HEK293T (cell line): ENCODE measurements at regions not wholly inside any gene's neighbourhood (a gene's known extent, or its start where the extent isn't known, plus 50 kb on each side); places are given as distances from the start of the nearest gene placed in this dataset.
"Not testable (repeated sequence)": the region's sequence is repeated elsewhere in the genome, so short reads cannot be mapped to it uniquely, and the experiment has no call there.

Experiments
- CTCF ChIA-PET: fragments of 350-600 bp; formaldehyde crosslinking; extraction: SDS; loops from one replicate; lab custom pipeline; 2021; ENCODE audit warnings: antibody characterized with exemption, inconsistent platforms; lab: Yijun Ruan, JAX
- POLR2A ChIA-PET: fragments of 350-600 bp; formaldehyde crosslinking; extraction: SDS; loops from one replicate; lab custom pipeline; 2020; ENCODE audit warnings: antibody characterized with exemption, inconsistent platforms; lab: Yijun Ruan, JAX
- DNase-seq: peaks from one replicate; pipeline ENCODE4 v3.0.0; 2012; ENCODE audit warnings: mixed read lengths; ENCODE audit errors: extremely low spot score
- ARNT ChIP-seq: fragments of 450-650 bp; IDR thresholded peaks from 2 replicates; pipeline ENCODE4 v1.6.1; 2017; ENCODE audit warnings: mild to moderate bottlenecking
- BHLHE40 ChIP-seq: fragments of 450-650 bp; IDR thresholded peaks from 2 replicates; pipeline ENCODE4 v1.6.1; 2016; ENCODE audit warnings: mild to moderate bottlenecking, moderate library complexity, borderline replicate concordance
- CTBP1 ChIP-seq: fragments of 450-650 bp; IDR thresholded peaks from 2 replicates; pipeline ENCODE4 v1.6.1; 2016; ENCODE audit warnings: borderline replicate concordance
- ELF4 ChIP-seq: fragments of 450-650 bp; IDR thresholded peaks from 2 replicates; pipeline ENCODE4 v1.6.1; 2017; ENCODE audit warnings: antibody characterized with exemption
- FOXA1 ChIP-seq: fragments of 450-650 bp; IDR thresholded peaks from 2 replicates; pipeline ENCODE4 v1.6.1; 2016; ENCODE audit warnings: mild to moderate bottlenecking
- FOXK2 ChIP-seq: fragments of 450-650 bp; IDR thresholded peaks from 2 replicates; pipeline ENCODE4 v1.6.1; 2016; ENCODE audit warnings: mild to moderate bottlenecking
- FOXM1 ChIP-seq: fragments of 450-650 bp; IDR thresholded peaks from 2 replicates; pipeline ENCODE4 v1.6.1; 2017; ENCODE audit warnings: mild to moderate bottlenecking, borderline replicate concordance
- HDGF ChIP-seq: fragments of 450-650 bp; IDR thresholded peaks from 2 replicates; pipeline ENCODE4 v1.6.1; 2017; ENCODE audit warnings: antibody characterized with exemption, borderline replicate concordance
- L3MBTL2 ChIP-seq: fragments of 450-650 bp; conservative IDR thresholded peaks from 2 replicates; pipeline ENCODE4 v1.6.1; 2016; ENCODE audit warnings: mild to moderate bottlenecking
- LEF1 ChIP-seq: fragments of 450-650 bp; IDR thresholded peaks from 2 replicates; pipeline ENCODE4 v1.6.1; 2017; ENCODE audit warnings: mild to moderate bottlenecking, borderline replicate concordance
- NFRKB ChIP-seq: fragments of 450-650 bp; IDR thresholded peaks from 2 replicates; pipeline ENCODE4 v1.6.1; 2016; ENCODE audit warnings: mild to moderate bottlenecking, moderate library complexity
- PKNOX1 ChIP-seq: fragments of 450-650 bp; IDR thresholded peaks from 2 replicates; pipeline ENCODE4 v1.6.1; 2016
- SP1 ChIP-seq: fragments of 450-650 bp; IDR thresholded peaks from 2 replicates; pipeline ENCODE4 v1.6.1; 2017
- SUZ12 ChIP-seq: fragments of 450-650 bp; IDR thresholded peaks from 2 replicates; pipeline ENCODE4 v1.6.1; 2016; ENCODE audit warnings: mild to moderate bottlenecking
- TARDBP ChIP-seq: fragments of 450-650 bp; IDR thresholded peaks from 2 replicates; pipeline ENCODE4 v1.6.1; 2016
- ZNF384 ChIP-seq: fragments of 450-650 bp; IDR thresholded peaks from 2 replicates; pipeline ENCODE4 v1.6.1; 2016

DNA sequence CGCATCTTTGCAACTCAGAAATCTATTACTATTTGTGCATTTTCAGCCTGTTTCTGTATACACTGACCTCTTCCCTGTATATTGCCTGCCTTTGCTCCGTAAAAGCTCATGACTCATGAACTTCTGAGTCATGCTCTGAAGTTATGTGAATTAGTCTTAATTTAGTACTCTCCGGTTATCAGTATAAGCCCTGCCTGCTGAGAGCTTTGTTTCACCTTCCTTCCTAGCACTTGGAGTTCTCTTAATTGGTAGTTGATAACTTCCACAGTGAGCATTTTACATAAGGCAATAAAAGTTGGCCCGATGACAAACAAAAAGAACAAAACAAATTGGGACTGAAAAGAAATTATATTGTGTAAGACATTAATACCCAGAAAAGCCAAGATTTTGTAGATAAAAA, 231.4 kb downstream of the GJA1 start:
- TF ChIP-seq FOXK2 (no peak), BHLHE40 (no peak), FOXA1 (no peak), ARNT (no peak), NFRKB (no peak), ELF4 (no peak), FOXM1 (no peak), CTBP1 (no peak), TARDBP (no peak)
- peak; percentile 32 for DNase-seq
- ChIA-PET CTCF (no interaction called here), POLR2A (no interaction called here)

DNA sequence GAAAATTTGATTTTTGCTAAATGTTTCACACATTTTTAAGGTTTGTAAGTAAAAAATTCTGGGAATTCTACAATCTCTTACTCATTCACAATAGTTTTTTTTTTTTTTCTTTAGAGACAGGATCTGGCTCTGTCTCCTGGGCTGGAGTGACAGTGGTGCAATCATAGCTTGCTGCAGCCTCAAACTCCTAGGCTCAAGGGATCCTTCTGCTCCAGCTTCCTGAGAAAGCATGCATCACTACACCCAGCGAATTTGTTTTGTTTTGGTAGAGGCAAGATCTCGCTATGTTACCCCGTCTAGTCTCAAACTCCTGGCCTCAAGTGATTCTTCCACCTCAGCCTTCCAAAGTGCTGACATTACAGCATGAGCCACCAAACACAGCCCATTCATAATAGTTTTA, 232.8 kb downstream of the GJA1 start:
- TF ChIP-seq FOXA1 = no peak
- ChIA-PET CTCF (interaction anchor here (0.8 kb wide), 1 partner anchor 824 kb away, joined by 3 read pairs; no protein-coding TSS in a partner anchor), POLR2A (no interaction called here)
- DNase-seq = no peak

DNA sequence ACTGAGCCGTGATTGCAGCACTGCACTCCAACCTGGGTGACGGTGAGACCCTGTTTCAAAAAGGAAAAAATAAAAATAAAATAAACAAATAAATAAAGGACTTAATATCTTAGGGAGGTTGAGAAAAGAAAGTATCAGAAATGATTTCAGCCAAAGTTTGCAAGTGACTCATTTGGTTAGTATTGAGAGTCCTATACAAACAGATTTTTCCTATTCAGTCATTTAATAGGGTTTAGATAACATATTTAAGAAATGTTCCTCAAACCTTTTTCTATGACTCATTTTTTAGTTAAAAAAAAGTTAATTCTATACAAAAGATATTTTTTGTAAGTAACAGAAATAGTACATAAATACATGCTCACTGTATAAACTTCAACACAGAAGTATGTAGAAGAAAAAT, 235.1 kb downstream of the GJA1 start:
- no peak for DNase-seq
- TF ChIP-seq LEF1 (no peak), ARNT (no peak), FOXK2 (no peak), SUZ12 (no peak), L3MBTL2 (no peak), SP1 (no peak), BHLHE40 (no peak), FOXA1 (no peak), CTBP1 (no peak), HDGF (no peak), TARDBP (no peak)
- ChIA-PET POLR2A (no interaction called here), CTCF (no interaction called here)

GRCh38 chr6:121677571-121677970, 242.1 kb downstream of the GJA1 start:
- ChIA-PET POLR2A (no interaction called here), CTCF (no interaction called here)
- no peak for DNase-seq
- TF ChIP-seq NFRKB = no peak
- TF ChIP-seq TARDBP = no peak
- no peak for TF ChIP-seq BHLHE40
- TF ChIP-seq PKNOX1 = no peak
- no peak for TF ChIP-seq LEF1
- TF ChIP-seq FOXA1 = no peak
- no peak for TF ChIP-seq ZNF384
- no peak for TF ChIP-seq SP1
- no peak for TF ChIP-seq ARNT
- no peak for TF ChIP-seq FOXM1
- no peak for TF ChIP-seq CTBP1
- no peak for TF ChIP-seq HDGF
- TF ChIP-seq SUZ12 = no peak
- no peak for TF ChIP-seq ELF4
- TF ChIP-seq FOXK2 = no peak
- no peak for TF ChIP-seq L3MBTL2

DNA sequence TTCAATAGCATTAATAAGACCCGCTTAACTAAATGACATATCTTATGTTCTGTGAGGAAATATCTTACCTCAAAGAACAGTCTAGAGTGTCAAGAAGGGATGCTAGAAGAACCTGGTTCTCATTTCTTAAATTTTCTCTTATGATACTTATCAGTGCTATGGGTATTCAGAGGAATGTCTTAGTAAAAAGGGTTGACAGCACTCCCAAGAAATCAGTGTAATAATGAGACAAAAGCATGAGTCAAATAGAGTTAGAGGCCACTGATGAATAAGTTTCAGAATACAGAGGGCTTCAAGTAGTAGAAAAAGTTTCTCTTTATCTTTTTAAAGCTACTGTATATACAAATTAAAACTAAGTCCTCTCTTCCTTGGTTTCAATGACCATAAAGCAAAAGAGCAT, 242.8 kb downstream of the GJA1 start:
- ChIA-PET POLR2A (no interaction called here), CTCF (no interaction called here)
- no peak for DNase-seq
- TF ChIP-seq L3MBTL2 (no peak), ELF4 (no peak), HDGF (no peak), BHLHE40 (no peak), LEF1 (no peak), FOXA1 (no peak), ARNT (no peak), FOXK2 (no peak), TARDBP (no peak), CTBP1 (no peak), PKNOX1 (no peak), FOXM1 (no peak), NFRKB (no peak), ZNF384 (no peak), SUZ12 (no peak), SP1 (no peak)

- no peak for TF ChIP-seq PKNOX1
- TF ChIP-seq BHLHE40 = no peak
- no peak for TF ChIP-seq FOXM1
- TF ChIP-seq HDGF = no peak
- ChIA-PET POLR2A (no interaction called here), CTCF (no interaction called here)
- DNase-seq = no peak
Observed at GRCh38 chr6:121680058-121680457, 244.6 kb downstream of the GJA1 start.

DNA sequence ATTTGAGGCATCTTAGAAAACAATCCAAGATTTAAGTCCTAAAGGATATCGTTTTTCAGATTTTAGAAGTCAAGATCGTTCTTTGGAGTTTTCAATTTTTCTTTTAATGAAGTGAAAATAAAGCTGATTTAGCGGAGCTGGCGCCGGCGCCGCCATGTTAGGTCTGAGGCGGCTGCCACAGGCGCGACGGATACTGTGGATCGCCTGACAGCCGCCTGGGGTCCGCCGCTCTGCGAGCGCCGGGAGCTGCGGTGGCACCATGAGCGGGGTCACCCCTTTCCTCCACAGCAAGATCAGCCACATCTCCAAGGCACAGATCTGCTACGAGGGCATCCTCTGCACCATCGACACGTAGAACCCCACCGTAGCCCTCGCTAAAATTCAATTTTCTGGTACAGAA, 247.2 kb downstream of the GJA1 start:
- no peak for DNase-seq
- TF ChIP-seq FOXA1 (no peak), ELF4 (no peak), ARNT (no peak), FOXK2 (no peak), LEF1 (no peak), TARDBP (no peak), BHLHE40 (no peak), NFRKB (no peak), CTBP1 (no peak), SP1 (no peak), SUZ12 (no peak), PKNOX1 (no peak), FOXM1 (no peak), L3MBTL2 (no peak), HDGF (no peak), ZNF384 (no peak)
- ChIA-PET POLR2A (no interaction called here), CTCF (no interaction called here)

- DNase-seq, POLR2A ChIA-PET, CTCF ChIA-PET: not testable (repeated sequence)
Observed at GRCh38 chr6:121685806-121686205, 250.4 kb downstream of the GJA1 start.
